K562 (cell line): ENCODE measurements at regions not wholly inside any gene's neighbourhood (a gene's known extent, or its start where the extent isn't known, plus 50 kb on each side); places are given as distances from the start of the nearest gene placed in this dataset.
A peak's percentile ranks its signal among the peaks of the same experiment; 100 is the strongest.

Experiments used
- ASH1L ChIP-seq: fragments of 450-650 bp; IDR thresholded peaks from 2 replicates; pipeline ENCODE4 v1.6.1; 2018; ENCODE audit warnings: borderline replicate concordance, mild to moderate bottlenecking, low read depth; ENCODE audit not compliant: partially characterized antibody
- CXXC5 ChIP-seq: fragments of 250-450 bp; sonication (Bioruptor Pico); IDR thresholded peaks from 2 replicates; pipeline ENCODE4 v1.8.0; 2022; ENCODE audit warnings: inconsistent platforms, mild to moderate bottlenecking, moderate library complexity
- GTF2A2 ChIP-seq: IDR thresholded peaks from 2 replicates; pipeline ENCODE4 v1.6.1; 2016; ENCODE audit warnings: mild to moderate bottlenecking, missing genetic modification characterization, missing compliant biosample characterization
- KLF1 ChIP-seq: fragments of 450-650 bp; IDR thresholded peaks from 2 replicates; pipeline ENCODE4 v1.6.1; 2016; ENCODE audit warnings: missing genetic modification characterization, missing compliant biosample characterization
- NR2C1 ChIP-seq, 2 experiments: fragments of 450-650 bp; IDR thresholded peaks; 2 replicates each; pipeline ENCODE4 v1.6.1; 2017; ENCODE audit warnings: mild to moderate bottlenecking in 2 of 2, antibody characterized with exemption in 1 of 2, inconsistent platforms in 1 of 2, missing compliant biosample characterization in 1 of 2, missing genetic modification characterization in 1 of 2
- POLR2H ChIP-seq: IDR thresholded peaks from 2 replicates; pipeline ENCODE4 v1.6.1; 2016; ENCODE audit warnings: missing genetic modification characterization, low read depth, mild to moderate bottlenecking, control low read depth, missing compliant biosample characterization, moderate library complexity
- SMAD2 ChIP-seq: fragments of 150-350 bp; IDR thresholded peaks from 2 replicates; pipeline ENCODE4 v1.6.1; 2014; ENCODE audit warnings: low read depth, mild to moderate bottlenecking, low read length
- YY1 ChIP-seq, 3 experiments: IDR thresholded peaks; 2 replicates each; pipeline ENCODE4 v1.6.1; 2011; ENCODE audit warnings: low read length in 2 of 3, mild to moderate bottlenecking in 2 of 3, moderate library complexity in 2 of 3, borderline replicate concordance in 1 of 3, control low read depth in 1 of 3, low read depth in 1 of 3; ENCODE audit not compliant: insufficient read depth in 3 of 3, insufficient replicate concordance in 2 of 3, control insufficient read depth in 1 of 3, insufficient read length in 1 of 3; ENCODE audit errors: extremely low read depth in 1 of 3
- ZBTB2 ChIP-seq: fragments of 450-650 bp; IDR thresholded peaks from 2 replicates; pipeline ENCODE4 v1.6.1; 2016; ENCODE audit warnings: antibody characterized with exemption
- ZNF3 ChIP-seq: fragments of 250-450 bp; sonication (Bioruptor Pico); IDR thresholded peaks from 2 replicates; pipeline ENCODE4 v1.5.0; 2021; ENCODE audit warnings: mild to moderate bottlenecking, moderate library complexity
- ZNF561 ChIP-seq: fragments of 450-650 bp; formaldehyde crosslinking; conservative IDR thresholded peaks from 2 replicates; pipeline ENCODE4 v1.4.0; 2020; ENCODE audit warnings: mild to moderate bottlenecking, moderate library complexity
- ZNF79 ChIP-seq: fragments of 250-450 bp; sonication (Bioruptor Pico); IDR thresholded peaks from 2 replicates; pipeline ENCODE4 v1.4.0; 2020; ENCODE audit warnings: low read depth, mild to moderate bottlenecking, moderate library complexity

GRCh38 chr22:20656902-20657836 is 116.7 kb upstream of the SERPIND1 start (continued):
- TF ChIP-seq POLR2H (tag) (peak; percentile 97), YY1 (IDR thresholded peaks at IDR 0.05; ENCODE audit: borderline replicate concordance in 1 of 3, control insufficient read depth in 1 of 3, extremely low read depth in 1 of 3, insufficient read depth in 3 of 3, insufficient read length in 1 of 3, insufficient replicate concordance in 2 of 3, low read depth in 1 of 3, low read length in 2 of 3) (peak in 1 of 3 experiments; percentile 22), ZNF79 (CRISPR knock-in tag) (no peak), GTF2A2 (tag) (peak; percentile 99), CXXC5 (CRISPR knock-in tag) (peak; percentile 7; the same call in 1 of the 2 replicates), KLF1 (tag) (no peak), ASH1L (peak; percentile 96), ZNF3 (peak; percentile 53; the same call in 1 of the 2 replicates), ZBTB2 (0 out of 2 replicates have a peak, but pooled peaks have one; percentile 47), SMAD2 (no peak), NR2C1 (IDR thresholded peaks at IDR 0.05) (no peak), NR2C1 (tag; IDR thresholded peaks at IDR 0.05) (no peak), ZNF561 (CRISPR knock-in tag) (no peak; the same call in 1 of the 2 replicates)
